Spleen (tissue), 11 donors: ENCODE measurements at regions not wholly inside any gene's neighbourhood (a gene's known extent, or its start where the extent isn't known, plus 50 kb on each side); places are given as distances from the start of the nearest gene placed in this dataset.

Experiments
- DNase-seq: peaks from one replicate; pipeline ENCODE4 v3.0.0-alpha.2; 2020
- H3K27ac ChIP-seq, 8 donors: fragments of 200-600 bp; sonication (generic) in 7 of 8; 1 replicate in 4 of 8; 2 replicates in 4 of 8; pipeline versions ENCODE4 v1.5.0 to v1.8.0; 2016 to 2021; ENCODE audit warnings: inconsistent platforms in 4 of 8, mild to moderate bottlenecking in 4 of 8, moderate library complexity in 1 of 8
- H3K27me3 ChIP-seq, 7 donors: fragments of 200-600 bp; sonication (generic) in 6 of 7; replicated peaks in 1 of 7; 1 replicate in 4 of 7; 2 replicates in 3 of 7; pipeline versions ENCODE4 v1.5.0 to v1.8.0; 2016 to 2021; ENCODE audit warnings: inconsistent platforms in 3 of 7, mild to moderate bottlenecking in 1 of 7
- H3K36me3 ChIP-seq, 6 donors: fragments of 200-600 bp; sonication (generic) in 5 of 6; 1 replicate in 4 of 6; 2 replicates in 2 of 6; pipeline versions ENCODE4 v1.5.0 to v1.8.0; 2016 to 2021; ENCODE audit warnings: inconsistent platforms in 2 of 6
- H3K4me1 ChIP-seq, 6 donors: fragments of 200-600 bp; sonication (generic) in 5 of 6; 1 replicate in 3 of 6; 2 replicates in 3 of 6; pipeline versions ENCODE4 v1.5.0 to v1.8.0; 2016 to 2021; ENCODE audit warnings: inconsistent platforms in 3 of 6
- H3K4me3 ChIP-seq, 8 donors: fragments of 200-600 bp; sonication (generic) in 7 of 8; 1 replicate in 4 of 8; 2 replicates in 4 of 8; pipeline versions ENCODE4 v1.5.0 to v1.8.0; 2016 to 2021; ENCODE audit warnings: inconsistent platforms in 4 of 8, mild to moderate bottlenecking in 4 of 8, moderate library complexity in 2 of 8
- H3K9me3 ChIP-seq, 8 donors: fragments of 200-600 bp; sonication (generic) in 7 of 8; 1 replicate in 4 of 8; 2 replicates in 4 of 8; pipeline versions ENCODE4 v1.5.0 to v1.8.0; 2016 to 2021; ENCODE audit warnings: inconsistent platforms in 4 of 8
- POLR2A ChIP-seq, 3 donors: fragments of 450-650 bp; IDR thresholded peaks; one replicate each; pipeline ENCODE4 v1.5.1; 2017; ENCODE audit warnings: antibody characterized with exemption in 3 of 3, mild to moderate bottlenecking in 1 of 3
- POLR2AphosphoS5 ChIP-seq, 3 donors: sonication (generic); formaldehyde crosslinking; IDR thresholded peaks; one replicate each; pipeline ENCODE4 v1.5.1; 2017; ENCODE audit warnings: antibody characterized with exemption in 3 of 3
- WGBS, 5 donors: extraction: QIAGEN DNeasy Blood & Tissue Kit in 3 of 5; methylation state at CpG; one replicate each; pipeline versions ENCODE4 v1.1.5 to v1.1.7; 2013 to 2018; 5-methylcytosine and 5-hydroxymethylcytosine counted together
- intact Hi-C: fragments of 100-400 bp; cut with DNase I; formaldehyde crosslinking; loops from one replicate; pipeline ENCODE4 v1.15.0; 2023; ENCODE audit warnings: low total_unique reads
- TF ChIP-seq, protein P1 (sequence below), 11 experiments: fragments of 200-600 bp in 7 of 11; fragments of 450-650 bp in 4 of 11; sonication (generic) in 4 of 11; IDR thresholded peaks in 8 of 11; conservative IDR thresholded peaks in 3 of 11; 1 replicate in 7 of 11; 2 replicates in 4 of 11; pipeline versions ENCODE4 v1.4.0 to v1.8.0; 2016 to 2021; ENCODE audit warnings: antibody characterized with exemption in 11 of 11, inconsistent platforms in 4 of 11, mild to moderate bottlenecking in 1 of 11
- donor health status: healthy with polysubstance abuse.
- donor health status: DM: no; HTN: no; CAD: no; lungs with moderate emphysema.
- donor health status: DM: no; HTN: no; CAD: no.
- donor health status: Bipolar disorder and iron deficiency.
- donor health status: healthy.
- donor health status: DM: no; HTN: no; CAD: no.
- donor health status: DM: yes; HTN: yes; CAD: no.

DNA sequence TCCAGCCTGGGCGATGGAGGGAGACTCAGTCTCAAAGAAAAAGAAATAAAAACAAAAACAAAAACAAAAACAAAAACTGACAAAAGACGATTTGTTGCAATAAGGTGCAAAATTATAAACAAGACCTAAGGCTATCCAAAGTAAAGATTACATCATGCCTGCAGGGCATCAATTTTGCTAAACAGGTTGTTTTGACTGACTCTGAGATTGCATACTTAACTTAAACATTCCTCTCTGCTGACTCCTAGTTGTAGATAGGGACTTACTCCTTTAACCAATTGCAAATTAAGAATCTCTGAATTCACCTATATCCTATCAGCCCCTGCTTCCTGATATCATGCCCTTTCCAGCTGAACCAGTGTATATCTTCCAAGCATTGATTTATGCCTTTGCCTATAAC lies 2687.3 kb downstream of the PCDH7 start:
- Histone ChIP-seq H3K36me3 (no peaks in the 10 kb centered on the region), H3K9me3 (peaks cover 0 to 14% (median 0%) of the 10 kb centered on the region in 8 donors), H3K27me3 (no peaks in the 10 kb centered on the region), H3K4me3 (no peak overlapping the region), H3K4me1 (no peaks in the 10 kb centered on the region), H3K27ac (no peak overlapping the region)
- 80 to 92% (median 84%) methylated on average over 2 of the region's 2 CpGs for WGBS, 5 donors
- TF ChIP-seq POLR2A (IDR thresholded peaks at IDR 0.05) (no peak), POLR2AphosphoS5 (IDR thresholded peaks at IDR 0.05) (no peak)
- TF ChIP-seq, protein P1, sequence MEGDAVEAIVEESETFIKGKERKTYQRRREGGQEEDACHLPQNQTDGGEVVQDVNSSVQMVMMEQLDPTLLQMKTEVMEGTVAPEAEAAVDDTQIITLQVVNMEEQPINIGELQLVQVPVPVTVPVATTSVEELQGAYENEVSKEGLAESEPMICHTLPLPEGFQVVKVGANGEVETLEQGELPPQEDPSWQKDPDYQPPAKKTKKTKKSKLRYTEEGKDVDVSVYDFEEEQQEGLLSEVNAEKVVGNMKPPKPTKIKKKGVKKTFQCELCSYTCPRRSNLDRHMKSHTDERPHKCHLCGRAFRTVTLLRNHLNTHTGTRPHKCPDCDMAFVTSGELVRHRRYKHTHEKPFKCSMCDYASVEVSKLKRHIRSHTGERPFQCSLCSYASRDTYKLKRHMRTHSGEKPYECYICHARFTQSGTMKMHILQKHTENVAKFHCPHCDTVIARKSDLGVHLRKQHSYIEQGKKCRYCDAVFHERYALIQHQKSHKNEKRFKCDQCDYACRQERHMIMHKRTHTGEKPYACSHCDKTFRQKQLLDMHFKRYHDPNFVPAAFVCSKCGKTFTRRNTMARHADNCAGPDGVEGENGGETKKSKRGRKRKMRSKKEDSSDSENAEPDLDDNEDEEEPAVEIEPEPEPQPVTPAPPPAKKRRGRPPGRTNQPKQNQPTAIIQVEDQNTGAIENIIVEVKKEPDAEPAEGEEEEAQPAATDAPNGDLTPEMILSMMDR (IDR thresholded peaks at IDR 0.05 in 8 of 11, conservative IDR thresholded peaks at IDR 0.05 in 3 of 11), result no peak
- DNase-seq, result no peak
- intact Hi-C loops, result no loop called here

DNA sequence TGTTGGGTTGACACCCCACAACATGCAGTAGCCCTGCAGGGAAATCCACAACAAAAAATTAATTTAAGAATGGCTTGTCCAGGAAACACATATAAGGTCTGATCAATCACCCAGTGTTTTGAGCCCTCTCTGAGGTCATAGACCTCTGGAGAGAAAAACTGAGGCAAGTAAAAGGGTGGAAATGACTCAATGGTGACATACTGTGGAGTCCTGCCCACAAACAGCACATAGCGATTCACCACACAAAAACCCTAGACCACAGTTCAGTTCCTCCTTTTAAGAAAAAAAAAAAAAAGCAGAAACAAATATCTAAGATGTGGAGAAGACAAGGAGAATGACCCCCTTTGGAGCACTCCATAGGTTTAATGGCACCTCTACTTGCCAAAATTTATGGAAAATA lies 2691.0 kb downstream of the PCDH7 start:
- 39 to 68% (median 59%) methylated on average over 1 of the region's 1 CpG for WGBS, 5 donors
- Histone ChIP-seq H3K4me3 (no peak overlapping the region), H3K9me3 (peaks cover 0 to 36% (median 22%) of the 10 kb centered on the region in 8 donors), H3K4me1 (no peaks in the 10 kb centered on the region), H3K36me3 (no peaks in the 10 kb centered on the region), H3K27ac (no peak overlapping the region), H3K27me3 (no peaks in the 10 kb centered on the region)
- no peak for DNase-seq
- intact Hi-C loops, result no loop called here
- TF ChIP-seq, protein P1 (IDR thresholded peaks at IDR 0.05 in 8 of 11, conservative IDR thresholded peaks at IDR 0.05 in 3 of 11), result no peak
- TF ChIP-seq POLR2AphosphoS5 (IDR thresholded peaks at IDR 0.05), result no peak
- TF ChIP-seq POLR2A (IDR thresholded peaks at IDR 0.05), result no peak

DNA sequence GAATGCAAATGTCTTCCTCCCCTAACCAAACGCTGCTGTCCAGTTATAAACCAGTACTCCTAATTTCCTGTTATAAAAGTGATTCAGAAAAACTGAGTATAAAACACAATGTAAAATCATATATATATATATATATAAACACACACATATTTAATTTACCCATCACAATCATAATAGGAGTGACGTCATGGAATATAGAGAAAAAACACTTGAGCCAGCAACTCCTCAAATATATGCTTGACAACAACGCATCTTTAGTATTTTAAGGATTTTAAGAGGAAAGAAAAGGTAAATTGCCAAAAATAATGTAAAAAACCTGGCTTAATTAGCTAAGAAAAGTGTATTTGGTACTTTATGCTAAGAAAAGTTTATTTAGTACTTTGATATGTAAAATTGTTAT lies 2701.7 kb downstream of the PCDH7 start:
- no peak for DNase-seq
- Histone ChIP-seq H3K9me3 (peaks cover 0 to 4% (median 0%) of the 10 kb centered on the region in 8 donors), H3K4me1 (no peaks in the 10 kb centered on the region), H3K27ac (no peak overlapping the region), H3K36me3 (no peaks in the 10 kb centered on the region), H3K27me3 (no peaks in the 10 kb centered on the region), H3K4me3 (no peak overlapping the region)
- TF ChIP-seq, protein P1 (IDR thresholded peaks at IDR 0.05 in 8 of 11, conservative IDR thresholded peaks at IDR 0.05 in 3 of 11), result no peak
- no peak for TF ChIP-seq POLR2A (IDR thresholded peaks at IDR 0.05)
- TF ChIP-seq POLR2AphosphoS5 (IDR thresholded peaks at IDR 0.05), result no peak
- intact Hi-C loops, result no loop called here
- 79 to 89% (median 86%) methylated on average over 3 of the region's 3 CpGs for WGBS, 5 donors

DNA sequence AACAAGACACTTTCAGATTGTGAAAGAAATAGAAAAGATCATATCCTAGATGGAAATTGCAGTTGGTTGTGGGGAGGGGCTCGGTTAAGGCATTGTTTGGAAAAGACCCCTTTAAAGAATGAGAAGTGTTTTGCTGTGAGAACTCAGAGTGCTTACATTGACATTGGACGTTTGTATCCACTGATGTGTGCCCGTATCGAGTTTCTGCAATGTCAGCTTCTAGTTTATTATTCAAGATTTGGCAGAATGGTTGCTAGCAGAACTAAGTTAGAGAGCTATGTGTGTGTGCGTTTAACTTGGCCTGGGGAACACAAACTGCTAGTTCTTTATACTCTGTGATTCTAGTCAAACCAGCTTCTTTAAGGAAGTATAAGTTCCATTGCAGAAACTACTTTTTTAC lies 2702.5 kb downstream of the PCDH7 start:
- DNase-seq, result no peak
- Histone ChIP-seq H3K27ac (no peak overlapping the region), H3K36me3 (no peaks in the 10 kb centered on the region), H3K4me1 (no peaks in the 10 kb centered on the region), H3K27me3 (no peaks in the 10 kb centered on the region), H3K9me3 (peaks cover 0 to 4% (median 0%) of the 10 kb centered on the region in 8 donors), H3K4me3 (no peak overlapping the region)
- WGBS, 5 donors, result 69 to 76% (median 74%) methylated on average over 5 of the region's 5 CpGs
- TF ChIP-seq POLR2AphosphoS5 (IDR thresholded peaks at IDR 0.05), result no peak
- no peak for TF ChIP-seq POLR2A (IDR thresholded peaks at IDR 0.05)
- TF ChIP-seq, protein P1 (IDR thresholded peaks at IDR 0.05 in 8 of 11, conservative IDR thresholded peaks at IDR 0.05 in 3 of 11), result no peak
- intact Hi-C loops, result no loop called here
